ENCODE measurements at regions not wholly inside any gene's neighbourhood (a gene's known extent, or its start where the extent isn't known, plus 50 kb on each side); places are given as distances from the start of the nearest gene placed in this dataset.

DNA sequence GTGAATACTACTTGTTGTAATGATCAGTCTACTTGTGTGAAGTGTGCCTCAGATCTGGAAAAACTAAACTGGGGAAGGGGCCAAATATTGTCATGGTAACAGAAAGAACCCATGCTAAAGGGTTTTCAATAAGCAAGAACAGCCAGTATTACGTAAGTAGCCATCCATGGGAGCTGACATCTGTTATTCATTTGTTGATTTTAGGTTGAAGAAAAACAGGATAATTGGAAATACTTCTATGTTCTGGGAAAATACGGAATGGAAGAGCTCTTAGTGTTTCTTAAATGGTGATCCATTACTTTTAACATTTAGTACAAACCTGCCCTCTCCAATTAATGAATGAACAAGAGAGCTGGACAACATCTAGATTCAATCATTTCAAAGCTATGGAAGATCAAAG is 485.8 kb downstream of the NTRK2 start:
- no peak for DNase-seq (ENCODE audit: low read depth)

DNA sequence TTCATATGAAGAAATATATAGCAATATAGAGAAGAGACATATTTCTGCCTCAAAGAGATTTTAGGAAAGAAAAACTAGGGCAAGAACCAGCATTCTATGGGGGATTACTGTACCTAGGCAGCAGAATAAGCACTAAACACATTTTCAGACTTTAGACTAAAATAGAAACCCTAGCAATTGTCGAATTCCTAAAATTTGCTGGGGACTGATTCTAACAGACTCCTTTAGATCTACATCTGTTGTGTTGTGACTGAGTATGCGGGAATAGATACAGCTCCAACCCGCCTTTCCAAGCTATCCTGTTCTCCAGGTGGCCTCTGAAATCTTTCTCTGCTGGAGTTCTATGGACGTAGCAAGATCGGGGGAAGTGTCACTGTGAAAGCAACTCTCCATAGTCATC is 482.2 kb downstream of the NTRK2 start:
- DNase-seq (ENCODE audit: low read depth): no peak

DNA sequence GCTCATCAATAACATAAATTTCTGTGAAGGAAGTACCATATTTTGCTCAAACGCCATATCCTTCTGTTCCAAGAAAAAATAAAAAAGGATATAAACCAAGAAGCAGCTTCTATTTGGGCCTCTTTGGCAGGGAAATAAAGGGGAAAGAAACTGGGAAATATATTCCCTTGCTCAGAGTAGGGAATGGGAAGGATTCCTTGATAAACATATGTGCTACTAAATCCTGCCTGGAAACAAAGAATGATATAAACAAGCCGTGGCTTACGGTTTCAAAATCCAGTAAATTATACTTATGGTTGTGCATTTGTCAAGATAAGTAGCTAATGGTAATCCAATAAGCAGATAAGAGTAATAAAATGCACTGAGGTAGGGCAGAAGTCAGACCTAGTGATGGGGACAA is 481.6 kb downstream of the NTRK2 start:
- no peak for DNase-seq (ENCODE audit: low read depth)

DNA sequence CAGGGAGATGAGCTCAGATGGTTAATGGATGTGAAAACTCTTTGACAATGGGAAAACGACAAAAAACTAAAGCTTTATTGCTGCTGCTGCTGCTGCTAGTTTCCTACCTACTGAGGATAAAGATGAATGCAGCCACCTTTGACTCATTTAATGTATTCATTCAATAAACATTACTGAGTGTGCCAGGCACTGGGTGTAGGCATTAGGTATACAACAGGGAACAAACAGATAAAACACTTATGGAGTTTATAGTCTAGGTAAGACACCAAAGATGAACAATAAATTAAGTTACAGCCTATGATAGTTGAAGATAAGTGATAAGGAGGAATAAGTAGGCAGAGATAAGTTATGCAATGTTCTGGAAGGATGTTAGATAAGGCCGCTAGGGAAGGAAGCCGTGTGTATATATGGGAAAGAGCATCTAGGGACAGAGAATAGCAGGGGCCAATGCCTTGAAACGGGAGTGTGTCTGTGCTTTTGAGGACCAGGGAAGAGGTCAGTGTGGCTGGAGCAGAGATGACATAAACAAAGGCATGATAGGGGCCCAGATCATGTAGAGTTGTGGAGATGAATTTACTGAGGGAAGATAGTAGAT is 477.6 kb downstream of the NTRK2 start:
- no peak for DNase-seq (ENCODE audit: low read depth)

DNA sequence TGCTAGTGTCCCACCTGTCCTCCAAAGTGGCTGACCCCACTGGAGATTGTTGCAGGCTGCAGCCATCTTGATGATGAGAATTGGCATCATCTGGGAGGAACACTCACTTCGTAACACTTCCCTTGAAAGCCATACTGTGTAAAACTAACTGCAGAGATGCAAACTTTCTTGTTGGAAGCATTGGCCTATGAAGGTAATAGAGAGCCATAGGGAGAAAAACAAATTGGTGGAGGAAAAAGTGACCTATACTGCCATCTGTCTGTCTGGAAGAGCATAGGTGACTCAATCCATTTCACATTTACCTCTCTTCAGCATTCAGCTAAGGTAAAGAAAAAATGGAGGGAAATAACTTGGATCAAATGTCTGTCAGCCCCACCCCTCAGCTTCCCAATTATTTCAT is 473.4 kb downstream of the NTRK2 start:
- DNase-seq (ENCODE audit: low read depth): no peak

DNA sequence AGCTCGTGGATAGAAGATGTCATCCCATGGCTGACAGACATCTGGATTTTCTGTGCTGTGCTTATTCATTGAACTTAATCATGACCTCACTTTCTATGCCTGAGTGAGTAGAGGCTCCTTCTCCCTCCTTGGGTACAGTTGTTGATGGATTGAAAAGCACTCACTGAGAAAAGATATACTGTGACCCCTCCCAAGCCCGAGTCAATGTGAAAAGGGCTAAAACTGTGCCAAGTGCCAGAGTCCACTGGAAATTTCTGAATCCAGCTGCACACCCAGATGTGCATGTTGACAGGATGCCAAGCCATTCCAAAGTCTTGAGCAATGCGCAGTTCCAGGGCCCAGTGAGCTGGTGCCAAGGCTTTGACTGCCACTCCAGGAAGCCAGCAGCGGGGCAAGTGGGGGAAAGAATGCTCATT is 473.0 kb downstream of the NTRK2 start:
- no peak for DNase-seq (ENCODE audit: low read depth)

DNA sequence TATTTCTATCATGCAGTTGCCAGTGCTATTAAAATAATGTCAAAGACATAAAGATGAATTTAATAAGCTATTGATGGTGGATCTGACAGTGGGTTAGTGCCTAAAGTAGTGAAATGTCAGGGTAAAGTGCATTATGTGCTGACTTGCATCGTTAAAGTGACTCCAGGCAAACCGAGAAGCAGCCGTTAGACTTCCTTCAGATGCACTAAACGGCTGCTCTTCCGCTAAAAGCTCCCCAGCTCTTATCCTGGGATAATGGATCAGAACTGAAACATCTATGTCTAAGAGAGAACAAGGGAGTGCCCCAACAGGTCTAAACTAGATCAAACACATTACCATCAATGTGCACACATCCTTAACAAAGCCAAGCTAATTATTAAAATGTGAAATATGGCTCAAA is 468.2 kb downstream of the NTRK2 start:
- no peak for DNase-seq (ENCODE audit: low read depth)

DNA sequence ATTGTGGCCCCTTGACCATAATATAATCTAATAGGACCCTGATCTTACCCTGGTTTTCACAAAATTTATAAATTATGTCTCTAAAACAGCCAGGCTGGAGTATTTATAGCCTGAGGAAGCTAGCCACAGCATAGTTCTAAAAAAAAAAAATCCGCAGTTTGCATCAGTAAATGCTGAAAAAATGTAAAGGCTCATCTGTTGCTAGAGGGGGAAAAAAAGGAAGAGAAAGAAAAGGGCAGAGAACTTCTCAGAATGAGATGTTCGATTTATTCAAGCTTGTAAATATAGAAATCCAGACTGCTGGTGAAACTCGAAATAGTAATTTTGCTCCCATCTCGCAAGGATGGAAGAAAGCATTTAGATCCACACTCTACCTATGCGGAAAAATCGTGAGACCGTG is 467.5 kb downstream of the NTRK2 start:
- DNase-seq (ENCODE audit: low read depth): no peak

DNA sequence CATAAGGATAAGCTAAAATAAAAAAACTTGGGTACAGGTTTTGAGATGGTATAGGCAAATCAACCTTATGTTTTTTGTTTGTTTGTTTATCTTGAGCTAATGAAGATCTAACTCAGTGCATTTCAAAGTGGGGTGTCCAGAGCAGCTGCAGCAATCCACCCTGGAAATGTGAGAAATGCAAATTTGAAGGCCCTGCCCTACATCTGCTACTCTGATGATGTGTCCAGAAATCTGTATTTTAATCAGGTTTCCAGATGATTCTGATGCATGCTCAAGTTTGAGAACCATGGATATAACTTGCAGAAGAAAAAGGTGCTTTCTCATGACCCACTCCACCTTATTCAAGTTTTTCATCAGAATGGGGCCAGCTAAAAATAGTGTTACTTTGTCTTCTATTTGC is 467.0 kb downstream of the NTRK2 start:
- no peak for DNase-seq (ENCODE audit: low read depth)

DNA sequence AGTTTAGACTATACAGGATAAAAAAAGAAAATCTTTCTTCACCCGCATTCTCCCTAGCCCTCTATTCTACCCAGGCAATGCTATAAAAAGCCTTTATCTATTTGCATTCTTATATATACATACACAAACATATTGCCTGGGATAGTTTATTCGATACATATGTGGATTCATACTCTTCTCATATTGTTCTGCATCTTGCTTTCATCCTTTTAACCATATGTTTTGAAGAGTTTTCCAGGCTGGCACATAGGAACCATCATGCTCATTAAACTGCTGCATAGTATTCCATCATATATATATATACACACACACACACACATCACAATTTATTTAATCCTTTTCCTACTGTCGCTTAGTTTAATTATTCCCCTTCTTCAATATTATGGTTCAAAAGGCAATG is 461.2 kb downstream of the NTRK2 start:
- DNase-seq (ENCODE audit: low read depth): no peak

DNA sequence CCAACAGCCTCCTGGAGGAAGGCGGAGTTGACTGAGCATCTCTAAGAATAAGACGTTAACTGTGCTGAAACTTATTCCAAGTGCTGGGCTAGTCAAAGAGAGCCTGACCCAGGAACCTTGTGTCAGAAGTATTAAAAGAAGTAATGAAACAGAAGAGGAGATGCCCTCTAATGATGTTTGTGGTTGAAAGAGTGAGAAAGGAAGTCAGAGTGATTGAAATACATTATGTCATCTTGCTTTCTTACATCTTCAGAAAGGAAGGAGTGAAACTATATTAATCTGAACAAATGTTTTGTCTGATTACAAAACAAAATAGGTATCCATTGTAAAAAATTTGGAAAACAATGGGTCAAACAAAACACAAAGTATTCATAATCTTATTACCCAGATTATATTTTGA is 460.7 kb downstream of the NTRK2 start:
- DNase-seq (ENCODE audit: low read depth): no peak

DNA sequence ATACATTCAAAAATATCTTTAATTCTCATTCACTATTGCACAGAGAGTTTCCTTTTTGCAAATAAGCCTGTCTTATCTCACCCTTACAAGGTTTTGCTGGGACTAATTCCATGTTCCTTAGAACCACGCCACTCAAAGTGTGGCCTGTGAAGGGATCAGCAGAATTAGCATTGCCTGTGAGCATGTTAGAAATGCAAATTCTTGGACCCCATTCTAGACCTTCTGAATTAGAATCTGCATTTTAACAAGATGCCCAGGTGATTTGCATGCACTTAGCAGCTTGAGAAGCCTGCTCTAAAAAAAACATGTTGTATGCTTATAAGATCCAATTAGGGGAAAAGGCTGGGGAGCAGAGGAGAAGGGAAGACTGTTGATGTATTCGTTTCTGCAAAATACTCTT is 460.0 kb downstream of the NTRK2 start:
- no peak for DNase-seq (ENCODE audit: low read depth)

DNA sequence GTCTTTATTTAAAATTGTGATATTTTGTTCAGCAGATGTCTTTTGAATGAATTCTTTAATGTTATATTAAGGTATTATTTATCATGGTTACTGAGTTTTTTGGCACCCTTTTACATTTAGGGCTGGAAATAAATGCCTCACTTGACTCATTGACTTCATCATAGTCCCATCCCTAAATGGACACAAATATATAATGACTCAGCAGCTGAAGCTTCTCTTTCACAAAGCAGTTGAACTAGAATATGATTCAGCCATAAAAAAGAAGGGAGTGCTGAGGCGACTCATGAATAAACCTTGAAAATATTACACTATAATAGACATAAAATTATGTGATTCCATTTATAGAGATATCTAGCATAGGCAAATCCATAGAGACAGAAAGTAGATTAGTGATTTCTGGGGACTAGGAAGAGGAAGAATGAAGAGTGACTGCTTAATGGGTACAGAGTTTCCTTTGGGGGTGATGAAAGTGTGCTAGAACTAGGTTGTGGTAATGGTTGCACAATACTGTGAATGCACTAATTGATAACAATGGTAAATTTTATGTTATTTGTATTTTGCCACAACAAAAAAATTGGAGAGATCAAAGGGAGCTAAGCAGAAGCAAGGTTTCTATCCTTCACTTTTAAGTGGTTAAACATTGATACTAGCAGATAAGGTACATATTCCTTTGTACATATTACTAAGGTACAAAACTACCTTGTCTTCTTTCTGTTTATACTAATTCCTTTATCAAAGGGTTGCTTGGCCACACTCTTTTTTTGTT is 449.6 kb downstream of the NTRK2 start:
- DNase-seq (ENCODE audit: low read depth): no peak

DNA sequence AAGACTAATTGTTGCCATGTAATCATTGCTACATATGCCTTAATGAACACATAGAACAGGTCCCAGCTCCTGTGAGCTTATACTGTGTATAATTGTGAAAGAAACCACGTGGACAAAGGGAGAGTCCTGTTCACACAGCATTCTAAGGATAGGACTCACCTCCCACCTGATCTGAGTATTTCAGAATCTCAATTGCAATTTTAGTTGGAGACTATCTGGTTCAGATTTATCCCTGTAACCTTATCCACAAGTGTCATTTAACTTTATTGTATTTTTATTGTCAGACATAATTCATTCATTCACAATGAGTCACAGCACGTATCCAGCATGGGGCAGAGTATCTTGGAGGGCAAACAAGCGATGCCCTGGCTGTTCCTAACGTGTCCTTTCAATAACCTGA is 448.3 kb downstream of the NTRK2 start:
- no peak for DNase-seq (ENCODE audit: low read depth)

DNA sequence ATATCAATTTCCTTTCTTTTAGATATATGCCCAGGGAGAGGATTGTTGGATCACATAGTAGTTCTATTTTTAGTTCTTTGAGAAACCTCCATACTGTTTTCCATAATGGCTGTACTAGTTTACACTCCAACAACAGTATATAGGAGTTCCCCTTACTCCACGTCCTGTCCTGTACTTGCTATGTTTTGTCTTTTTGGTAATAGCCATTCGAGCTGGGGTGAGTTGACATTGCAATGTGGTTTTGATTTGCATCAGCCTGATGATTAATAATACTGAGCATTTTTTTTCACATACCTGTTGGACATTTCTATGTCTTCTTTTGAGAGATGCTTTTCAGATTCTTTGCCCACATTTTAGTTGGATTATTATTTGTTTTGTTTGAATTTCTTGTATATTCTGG is 445.9 kb downstream of the NTRK2 start:
- no peak for DNase-seq (ENCODE audit: low read depth)

DNA sequence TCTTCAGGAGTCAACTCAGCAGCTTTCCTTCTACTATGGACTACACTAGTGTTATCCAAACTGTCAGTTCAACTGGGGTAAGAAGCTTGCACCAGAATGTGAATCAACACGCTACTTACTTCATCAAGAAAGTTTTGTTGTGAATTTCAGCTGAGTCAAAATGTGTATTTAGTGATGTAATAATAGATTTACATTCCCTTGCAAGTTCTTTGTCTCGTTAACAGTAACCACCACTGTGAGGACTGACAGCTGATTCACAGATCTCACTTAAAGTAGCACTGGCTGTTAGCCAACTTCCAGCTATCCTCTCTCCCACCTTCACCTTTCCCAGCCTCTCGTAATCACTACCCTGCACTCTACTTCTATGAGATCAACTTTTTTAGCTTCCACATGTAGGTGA is 445.3 kb downstream of the NTRK2 start:
- no peak for DNase-seq (ENCODE audit: low read depth)

DNA sequence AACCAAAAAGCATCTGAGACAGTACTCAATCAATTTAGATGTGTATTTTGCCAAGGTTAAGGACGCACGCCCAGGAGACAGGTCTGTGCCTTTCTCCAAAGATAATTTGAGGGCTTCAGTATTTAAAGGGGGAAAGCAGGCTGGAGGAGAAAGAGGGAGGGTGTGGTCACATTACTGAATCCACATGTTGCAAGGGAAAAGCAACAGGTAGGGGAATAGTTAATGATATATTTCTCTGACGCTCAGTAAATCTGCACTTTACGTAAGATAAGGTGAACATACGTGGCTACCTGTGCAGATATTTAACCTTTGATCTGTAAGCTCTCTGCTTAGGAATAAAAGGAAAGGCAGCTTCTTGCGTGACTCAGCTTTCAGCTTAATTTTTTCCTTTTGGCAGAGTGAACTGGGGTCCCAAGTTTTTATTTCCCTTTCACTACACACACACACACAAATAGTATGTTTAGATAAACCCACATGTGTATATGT is 443.4 kb downstream of the NTRK2 start:
- DNase-seq (ENCODE audit: low read depth): no peak

DNA sequence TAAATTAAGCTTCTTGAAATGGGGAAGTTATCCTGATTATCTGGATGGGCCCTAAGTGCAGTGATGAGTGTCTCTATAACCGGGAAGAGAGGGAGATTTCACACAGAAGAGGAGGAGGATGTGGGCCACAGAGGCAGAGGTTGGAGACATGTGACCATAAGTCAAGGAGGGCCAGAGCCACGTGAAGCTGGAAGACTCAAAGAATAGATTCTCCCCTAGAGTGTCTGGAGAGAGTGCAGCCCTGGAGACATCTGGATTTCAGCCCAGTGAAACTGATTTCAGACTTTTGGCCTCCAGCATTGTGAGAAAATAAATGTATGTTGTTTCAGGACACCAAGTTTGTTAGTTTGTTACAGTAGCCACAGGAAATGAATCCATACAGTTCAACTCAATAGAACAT is 442.9 kb downstream of the NTRK2 start:
- no peak for DNase-seq (ENCODE audit: low read depth)

DNA sequence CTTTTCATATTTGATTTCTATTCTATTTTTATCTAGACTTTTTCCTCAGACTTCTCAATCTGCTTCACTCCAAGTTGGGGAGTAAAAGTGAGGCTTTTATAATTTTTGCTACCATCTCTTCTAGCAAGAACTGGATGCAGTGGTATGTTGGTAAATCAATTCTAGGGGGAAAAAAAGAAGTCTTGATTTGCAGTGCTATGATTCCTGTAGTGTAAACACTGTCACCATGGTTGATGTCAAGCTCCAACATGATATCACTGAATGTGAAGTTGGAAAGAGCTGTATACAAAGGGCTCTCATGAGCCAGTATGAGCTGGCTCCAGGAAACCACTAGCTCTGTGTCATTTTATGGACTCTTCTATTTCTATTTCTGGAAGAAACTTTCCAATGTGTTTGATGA is 439.2 kb downstream of the NTRK2 start:
- DNase-seq (ENCODE audit: low read depth): no peak

DNA sequence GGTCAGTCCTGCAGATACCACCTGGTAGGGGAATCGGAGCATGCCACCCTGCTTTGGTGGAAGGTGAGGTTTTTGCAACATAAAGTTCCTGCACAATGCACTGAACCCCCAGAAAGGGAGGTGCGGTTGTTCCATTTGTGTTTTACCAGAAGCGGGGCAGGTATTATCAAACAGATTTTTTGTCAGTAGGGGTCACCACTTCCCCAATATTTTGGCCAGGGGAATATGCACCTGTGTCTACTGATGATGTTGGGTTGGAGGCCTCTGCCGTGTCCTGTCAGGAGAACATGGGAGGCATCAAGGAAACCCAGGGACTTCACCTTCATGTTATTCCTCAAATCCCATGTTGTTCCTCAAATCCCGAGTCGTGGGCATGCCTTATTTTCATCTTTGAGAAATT is 438.7 kb downstream of the NTRK2 start:
- DNase-seq (ENCODE audit: low read depth): no peak

DNA sequence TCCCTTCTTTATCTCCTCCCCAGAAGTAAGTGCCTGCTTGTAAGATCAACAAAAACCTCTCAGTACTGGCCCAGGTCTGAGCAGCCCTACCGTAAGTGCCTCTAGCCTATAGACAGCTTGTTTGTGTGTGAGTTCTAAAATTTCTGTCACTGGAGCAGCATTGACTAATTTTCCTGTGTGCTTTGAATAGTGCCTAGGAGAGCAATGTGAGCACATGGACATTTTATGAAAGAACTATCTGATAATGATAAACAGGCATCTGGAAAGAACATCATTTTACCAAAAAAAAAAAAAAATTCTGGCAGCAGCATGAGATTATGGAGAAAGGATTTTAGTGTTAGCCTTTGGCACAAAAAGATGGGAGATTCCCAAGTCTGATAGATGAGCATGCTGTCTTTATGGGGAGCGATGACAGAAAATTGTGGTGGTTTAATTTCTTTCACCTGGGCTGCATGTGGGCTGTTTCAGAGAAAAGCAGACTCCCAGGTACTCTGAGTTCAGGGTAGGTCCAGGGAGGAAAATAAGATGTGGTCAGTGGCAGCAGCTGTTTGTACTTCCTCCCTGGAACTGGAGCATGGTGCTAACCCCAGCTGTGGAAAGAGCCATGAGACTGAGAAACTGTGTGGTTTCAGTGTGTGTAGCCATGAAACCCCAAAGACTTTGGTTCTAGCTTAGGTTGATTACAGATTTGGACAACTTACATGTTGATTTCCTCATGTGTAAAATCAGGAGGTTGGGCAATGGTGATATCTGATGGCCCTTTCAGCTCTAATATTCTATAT is 419.9 kb downstream of the NTRK2 start:
- no peak for DNase-seq (ENCODE audit: low read depth)

DNA sequence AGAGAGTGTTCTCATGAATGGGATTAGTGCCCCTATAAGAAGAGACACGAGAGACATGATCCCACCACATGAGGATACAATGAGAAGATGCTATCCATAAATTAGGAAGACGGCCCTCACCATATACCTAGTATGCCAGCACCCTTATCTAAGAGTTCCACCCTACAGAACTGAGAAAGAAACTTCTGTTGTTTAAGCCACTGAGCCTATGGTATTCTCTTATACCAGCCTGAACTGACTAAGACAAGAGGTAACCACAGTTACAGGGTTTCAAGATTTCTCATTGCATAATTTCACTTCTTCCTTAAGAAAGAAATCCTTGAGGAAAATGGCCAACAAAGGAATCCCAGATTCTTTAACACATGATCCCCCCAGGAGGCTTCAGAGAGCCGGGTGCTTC is 412.4 kb downstream of the NTRK2 start:
- no peak for DNase-seq (ENCODE audit: low read depth)

DNA sequence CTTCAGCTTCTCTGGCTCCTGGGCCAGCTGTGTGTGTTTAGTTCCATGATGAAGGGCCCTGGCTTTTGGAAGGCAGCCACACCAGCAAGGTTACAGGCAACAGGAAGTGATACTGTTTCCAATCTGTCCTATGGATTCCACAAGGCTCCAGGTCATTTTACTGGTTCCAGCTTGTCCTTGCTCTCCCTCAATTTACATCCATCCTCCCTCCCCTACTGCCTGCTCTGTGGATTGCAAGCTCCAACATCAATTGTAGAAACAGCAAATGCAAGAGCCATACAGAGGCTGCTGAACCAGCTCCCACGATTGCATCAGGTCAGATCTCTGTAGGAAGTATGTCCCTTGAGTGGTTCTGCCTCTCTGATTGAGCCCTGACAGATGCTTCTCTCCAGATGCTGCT is 409.8 kb downstream of the NTRK2 start:
- DNase-seq (ENCODE audit: low read depth): no peak
